PC-9 (cell line): ENCODE measurements at regions not wholly inside any gene's neighbourhood (a gene's known extent, or its start where the extent isn't known, plus 50 kb on each side); places are given as distances from the start of the nearest gene placed in this dataset.

Experiments
- CTCF ChIP-seq: fragments of 200-600 bp; sonication (generic); conservative IDR thresholded peaks from 2 replicates; pipeline ENCODE4 v1.6.1; 2017; ENCODE audit warnings: mixed run types, antibody characterized with exemption, mild to moderate bottlenecking, moderate library complexity
- EZH2 ChIP-seq: fragments of 200-600 bp; sonication (generic); IDR thresholded peaks from 2 replicates; pipeline ENCODE4 v1.8.0; 2017; ENCODE audit warnings: antibody characterized with exemption, low read depth

- TF ChIP-seq CTCF: no peak
- no peak for TF ChIP-seq EZH2
These were observed 312.4 kb upstream of the SEMA6D start for GRCh38 chr15:47404877-47405276.
